Stimulated activated CD4-positive, alpha-beta T cell treated with anti-CD3 and anti-CD28 coated beads, TNF-alpha, amount 100 ng/mL, for 4 hours (primary cell): ENCODE measurements at regions not wholly inside any gene's neighbourhood (a gene's known extent, or its start where the extent isn't known, plus 50 kb on each side); places are given as distances from the start of the nearest gene placed in this dataset.

Experiments used
- DNase-seq, 3 experiments: peaks; one replicate each; pipeline ENCODE4 v3.0.0-alpha.2; 2020; ENCODE audit warnings: low read depth in 3 of 3

DNA sequence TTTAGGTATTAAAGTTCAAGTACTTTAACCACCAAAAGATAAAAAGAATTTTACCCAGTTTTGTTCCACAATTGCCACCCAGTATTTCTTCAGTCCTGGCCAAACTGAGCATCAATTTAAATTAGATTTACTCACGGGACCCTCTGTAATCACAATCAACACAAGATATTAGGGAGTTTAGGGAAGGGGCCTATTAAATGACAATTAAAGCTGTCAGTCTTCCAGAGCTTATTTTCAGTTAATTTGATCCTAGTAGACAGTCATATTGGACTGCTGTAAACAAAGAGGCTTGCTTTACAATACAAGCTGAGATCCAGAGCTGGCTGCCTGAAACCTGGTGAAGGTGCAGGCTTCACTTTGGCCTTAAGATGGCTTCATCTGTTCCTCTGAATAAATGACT is 321.2 kb upstream of the NBEA start:
- no peak for DNase-seq

- no peak for DNase-seq
Measured at GRCh38 chr13:34623331-34623730, 318.7 kb upstream of the NBEA start.

- no peak for DNase-seq
Measured at GRCh38 chr13:34627509-34628208, 314.4 kb upstream of the NBEA start.

DNA sequence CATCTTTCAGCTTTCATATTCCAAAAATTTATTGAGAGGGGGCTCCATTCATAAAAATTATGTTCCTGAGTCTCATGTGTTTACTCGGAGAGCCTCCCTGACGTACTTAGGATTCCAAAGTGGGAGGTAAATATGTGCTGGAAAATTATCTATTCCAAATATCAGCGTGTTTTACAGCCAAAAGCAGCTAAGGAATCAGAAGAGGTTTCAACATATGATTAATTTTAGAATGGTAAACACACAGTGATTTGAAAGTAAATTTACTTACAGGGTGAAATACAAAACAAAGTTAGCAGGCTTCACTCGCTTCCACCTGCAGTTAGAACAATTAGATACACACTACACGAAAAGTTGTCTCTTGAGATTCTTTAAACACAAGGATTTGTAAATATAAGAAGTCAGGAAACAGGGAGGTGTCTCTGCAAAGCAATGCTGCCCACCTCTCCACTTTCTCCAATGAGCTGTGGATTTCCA is 313.8 kb upstream of the NBEA start:
- DNase-seq, result no peak

DNA sequence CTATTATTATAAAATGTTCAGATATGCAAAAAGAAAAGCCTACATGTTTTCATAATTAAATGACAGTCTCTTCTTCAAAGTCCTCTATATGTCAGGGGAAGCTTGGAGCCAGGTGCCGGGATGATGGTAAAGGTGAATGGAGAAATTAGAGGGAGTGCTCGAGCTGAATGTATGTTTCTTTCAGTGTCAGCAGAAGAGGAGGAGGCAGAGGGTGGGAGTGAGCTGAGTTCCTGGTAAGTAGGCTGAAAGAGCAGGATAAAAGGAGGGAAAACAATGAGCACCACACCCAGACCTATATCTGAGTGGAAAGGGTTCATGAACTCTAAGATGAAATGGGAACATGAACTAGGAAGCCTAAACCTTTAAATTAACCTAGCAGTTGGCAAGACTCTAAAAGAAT is 307.6 kb upstream of the NBEA start:
- no peak for DNase-seq

DNA sequence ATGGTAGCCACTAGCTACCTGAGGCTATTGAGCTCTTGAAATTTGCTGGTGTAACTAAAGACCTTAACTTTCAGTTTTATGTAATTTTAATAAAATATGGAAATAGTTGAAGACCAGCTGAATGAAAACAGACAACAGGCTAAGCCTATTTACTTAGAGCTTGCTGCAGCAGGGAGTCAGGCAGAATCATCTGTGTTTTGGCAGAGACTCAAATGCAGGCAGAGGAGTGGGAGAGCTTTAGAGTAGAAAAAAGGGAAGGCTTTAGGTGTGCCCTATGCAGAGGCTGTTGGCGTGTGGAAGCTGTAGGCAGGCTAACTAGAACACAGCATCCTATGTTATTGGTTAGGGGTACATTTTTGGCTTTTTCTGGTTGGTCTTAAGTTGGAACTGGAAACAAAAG is 304.9 kb upstream of the NBEA start:
- no peak for DNase-seq

- DNase-seq, result no peak
Measured at GRCh38 chr13:34637636-34638035, 304.4 kb upstream of the NBEA start.

GRCh38 chr13:34638897-34639296 is 303.2 kb upstream of the NBEA start:
- DNase-seq, result no peak

DNA sequence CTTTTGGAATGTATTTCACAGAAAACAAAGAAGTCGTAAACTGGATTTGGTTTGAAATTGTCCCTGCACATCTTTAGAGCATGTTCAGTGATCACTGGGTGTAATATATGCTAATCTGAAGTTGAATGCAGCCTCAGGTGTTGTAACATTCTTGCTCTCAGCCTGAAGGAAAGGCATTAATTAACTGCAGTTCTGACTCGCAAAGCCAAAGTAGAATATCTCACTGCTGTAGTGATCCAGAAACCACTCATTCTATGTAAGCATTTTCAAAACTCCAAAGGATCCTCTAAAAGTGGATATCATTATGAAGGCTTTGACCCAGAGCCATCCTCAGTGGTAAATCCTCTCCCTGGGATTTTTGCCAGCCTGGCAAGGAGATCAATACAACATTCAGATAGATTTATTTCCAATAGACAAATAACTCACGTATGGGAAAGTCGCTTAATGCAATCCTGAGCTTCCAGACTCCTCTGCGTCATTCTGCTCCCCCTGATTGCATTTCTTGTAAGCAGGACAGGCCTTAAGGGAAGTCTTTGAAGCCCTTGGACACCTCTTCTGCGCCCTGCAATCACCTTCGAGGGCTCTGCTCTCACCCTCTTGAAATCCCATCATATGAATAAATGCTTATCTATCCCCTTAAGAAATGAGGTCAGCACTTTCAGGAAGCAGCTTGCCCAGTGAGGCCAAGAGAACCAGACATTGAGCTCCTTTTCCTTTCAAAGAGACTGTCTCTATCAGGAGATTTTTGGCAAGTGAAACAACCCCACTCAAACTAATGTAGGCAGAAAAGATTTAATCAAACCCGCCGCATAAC is 301.7 kb upstream of the NBEA start:
- DNase-seq, result no peak

GRCh38 chr13:34640993-34641330 is 301.1 kb upstream of the NBEA start:
- no peak for DNase-seq

GRCh38 chr13:34647379-34648150 is 294.5 kb upstream of the NBEA start:
- DNase-seq, result no peak

- no peak for DNase-seq
Measured at GRCh38 chr13:34654203-34654602, 287.9 kb upstream of the NBEA start.

DNA sequence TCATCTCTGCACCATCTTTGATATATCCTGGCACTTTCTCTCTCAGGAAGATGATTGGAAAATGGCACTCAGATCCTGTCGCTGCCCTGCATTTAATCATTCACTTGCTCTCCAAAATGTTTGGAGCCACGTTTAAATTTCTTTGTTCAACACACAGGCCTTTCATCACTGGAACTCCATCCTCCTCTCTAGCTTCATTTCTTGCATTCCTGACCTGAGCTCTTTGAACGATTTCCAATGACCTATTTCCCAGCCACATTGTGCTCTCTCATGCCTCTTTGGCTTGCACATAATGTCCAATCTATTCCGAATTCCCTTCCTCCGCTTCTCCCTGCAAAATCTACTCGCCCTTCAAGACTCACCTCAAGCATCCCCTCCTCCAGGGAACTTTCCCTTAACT is 287.4 kb upstream of the NBEA start:
- no peak for DNase-seq

DNA sequence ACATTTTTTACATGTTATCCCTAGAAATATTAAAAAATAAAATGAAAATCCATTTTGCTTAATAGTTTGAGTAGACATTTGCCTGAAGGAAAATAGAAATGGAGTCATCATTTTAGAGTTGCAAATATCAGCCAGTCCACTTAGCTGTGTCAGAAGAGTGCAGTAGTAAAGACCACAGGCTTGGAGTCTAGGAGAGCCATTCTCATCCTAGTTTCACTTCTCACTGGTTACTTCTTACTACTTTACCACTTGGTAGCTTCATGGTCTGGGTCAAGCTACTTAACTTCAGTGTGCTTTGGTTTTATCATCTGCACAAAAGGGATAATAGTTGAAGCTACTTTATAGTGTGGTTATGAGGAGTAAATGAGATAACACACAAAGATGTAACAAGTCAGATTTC is 286.5 kb upstream of the NBEA start:
- no peak for DNase-seq

DNA sequence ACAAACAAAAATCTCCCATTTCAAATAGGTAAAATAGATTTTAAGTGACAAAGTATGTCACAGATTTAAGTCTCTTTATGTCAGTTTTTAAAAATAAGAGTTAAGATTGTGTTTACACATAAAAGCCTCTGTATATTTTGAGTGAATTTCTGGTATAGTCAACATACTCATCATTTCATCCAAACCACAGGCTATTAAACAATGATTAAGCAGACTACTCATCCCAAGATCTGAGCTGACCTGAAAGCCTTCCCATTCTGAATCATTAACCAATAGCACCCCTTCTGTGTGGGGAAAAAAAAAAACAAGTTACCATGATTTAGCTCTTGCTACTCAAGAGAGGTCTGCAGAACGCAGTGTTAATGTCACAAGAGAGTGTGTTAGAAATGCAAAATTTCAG is 284.4 kb upstream of the NBEA start:
- no peak for DNase-seq

- DNase-seq, result no peak
Measured at GRCh38 chr13:34667286-34668218, 274.5 kb upstream of the NBEA start.

DNA sequence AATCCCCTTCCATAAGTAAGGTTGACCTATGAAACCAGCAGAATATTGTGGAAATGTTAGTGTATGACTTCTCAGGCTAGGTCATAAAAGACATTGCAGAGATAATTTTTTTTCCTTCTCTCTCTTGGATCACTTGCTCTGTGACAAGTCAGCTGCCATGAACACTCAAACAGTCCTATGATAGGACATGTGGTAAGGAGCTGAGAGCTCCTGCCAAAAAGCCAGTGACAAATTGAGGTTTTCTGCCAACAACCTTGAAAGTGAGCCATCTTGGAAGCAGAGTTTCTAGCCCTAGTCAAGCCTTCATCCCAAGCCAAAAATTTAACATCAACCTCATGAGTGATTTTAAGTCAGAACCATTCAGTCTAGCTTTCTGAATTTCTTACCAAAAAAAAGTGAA is 270.9 kb upstream of the NBEA start:
- no peak for DNase-seq

DNA sequence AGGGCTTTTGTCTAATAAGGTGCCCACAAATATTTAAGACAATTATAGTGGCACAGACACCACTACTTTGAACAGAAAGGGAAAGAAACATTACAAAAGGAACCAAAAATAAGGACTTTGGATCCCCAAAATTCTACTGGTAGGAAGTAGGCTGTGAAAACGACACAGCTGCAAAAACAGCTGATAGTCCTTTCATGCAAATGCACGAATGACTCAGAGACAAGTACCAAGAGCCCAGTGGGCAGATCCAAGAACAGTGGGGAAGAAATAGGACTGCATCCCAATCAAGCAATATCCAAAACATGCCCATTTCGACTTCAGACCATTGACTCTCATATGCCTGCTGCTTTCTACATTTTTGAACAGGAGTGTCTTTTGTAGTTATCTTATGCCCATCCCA is 269.4 kb upstream of the NBEA start:
- DNase-seq, result no peak

DNA sequence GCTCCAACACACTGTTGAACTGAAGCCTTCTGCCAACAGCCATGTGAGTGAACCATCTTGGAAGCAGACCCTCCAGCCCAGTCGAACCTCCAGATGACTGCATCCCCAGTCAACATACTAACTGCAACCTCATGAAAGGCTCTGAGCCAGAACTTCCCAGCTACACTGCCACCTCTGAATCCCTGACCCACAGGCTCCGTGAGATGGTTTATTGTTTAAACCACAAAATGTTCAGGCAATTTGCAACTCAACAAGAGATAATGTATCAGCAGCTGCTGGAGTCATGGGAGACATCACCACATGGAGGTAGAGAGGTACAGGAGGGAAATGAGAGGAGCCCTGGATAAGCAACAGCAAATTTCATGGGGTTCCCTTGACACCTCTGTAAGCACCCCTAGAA is 266.4 kb upstream of the NBEA start:
- DNase-seq, result no peak

DNA sequence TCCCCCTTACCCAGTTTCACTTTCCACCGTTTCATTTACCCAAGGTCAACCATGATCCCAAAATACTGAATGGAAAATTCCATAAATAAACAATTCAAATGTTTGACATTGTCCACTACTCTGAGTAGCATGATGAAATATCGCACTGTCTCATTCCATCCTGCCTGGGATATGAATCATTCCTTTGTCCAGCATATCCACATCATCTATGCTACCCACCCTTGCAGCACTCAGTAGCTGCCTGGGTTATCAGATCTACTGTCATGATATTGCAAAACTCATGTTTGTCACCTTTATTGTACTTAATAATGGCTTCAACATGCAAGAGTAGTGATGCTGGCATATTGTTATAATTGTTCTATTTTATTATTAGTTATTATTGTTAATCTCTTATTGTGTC is 263.9 kb upstream of the NBEA start:
- no peak for DNase-seq

DNA sequence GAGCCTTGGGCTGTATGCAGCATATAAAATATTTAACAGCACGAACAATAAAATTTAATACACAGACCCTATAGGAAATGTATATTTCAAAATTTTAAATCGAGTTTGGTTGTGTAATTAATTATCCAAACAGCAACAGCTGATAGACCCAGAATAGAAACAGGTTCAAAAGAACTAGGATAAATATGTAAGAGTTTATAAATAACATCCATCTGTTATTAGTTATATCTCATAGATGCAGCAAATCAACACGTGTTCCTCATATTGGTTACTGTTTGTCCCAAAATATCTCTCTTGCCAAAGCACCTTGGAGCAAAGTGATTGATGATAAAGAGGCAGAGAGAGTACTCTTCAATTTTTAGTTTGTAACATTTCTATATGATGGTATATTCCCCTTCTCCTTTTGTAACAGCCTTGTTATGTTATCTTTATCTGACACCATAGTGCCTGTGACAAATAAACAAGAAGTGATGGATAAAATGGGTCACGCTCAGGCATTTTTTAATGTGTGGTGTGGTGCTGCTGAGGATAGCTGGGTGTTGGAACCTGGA is 260.6 kb upstream of the NBEA start:
- no peak for DNase-seq
